Glomerular visceral epithelial cell (primary cell): ENCODE measurements at regions not wholly inside any gene's neighbourhood (a gene's known extent, or its start where the extent isn't known, plus 50 kb on each side); places are given as distances from the start of the nearest gene placed in this dataset.
"Not testable (repeated sequence)": the region's sequence is repeated elsewhere in the genome, so short reads cannot be mapped to it uniquely, and the experiment has no call there.

ENCODE experiments used
- DNase-seq: peaks from one replicate; pipeline ENCODE4 v3.0.0-alpha.2; 2016; ENCODE audit errors: extremely low spot score

DNA sequence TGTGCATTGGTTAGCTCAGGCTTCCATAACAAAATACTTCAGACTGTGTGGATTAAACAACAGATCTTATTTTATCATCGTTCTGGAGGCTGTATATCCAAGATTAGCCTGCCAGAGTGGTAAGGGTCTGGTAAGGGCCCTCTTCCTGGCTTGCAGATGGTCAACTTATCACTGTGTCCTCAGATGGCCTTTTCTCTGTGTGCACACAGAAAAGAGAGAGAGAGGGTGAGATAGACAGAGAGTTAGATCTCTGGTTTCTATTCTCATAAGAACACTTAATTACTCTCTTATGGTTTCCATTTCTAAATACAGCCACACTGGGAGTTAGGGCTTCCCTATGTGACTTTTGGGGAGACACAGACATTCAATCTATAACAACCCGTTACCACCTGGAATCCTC, 1003.5 kb downstream of the TSN start:
- DNase-seq = no peak

DNA sequence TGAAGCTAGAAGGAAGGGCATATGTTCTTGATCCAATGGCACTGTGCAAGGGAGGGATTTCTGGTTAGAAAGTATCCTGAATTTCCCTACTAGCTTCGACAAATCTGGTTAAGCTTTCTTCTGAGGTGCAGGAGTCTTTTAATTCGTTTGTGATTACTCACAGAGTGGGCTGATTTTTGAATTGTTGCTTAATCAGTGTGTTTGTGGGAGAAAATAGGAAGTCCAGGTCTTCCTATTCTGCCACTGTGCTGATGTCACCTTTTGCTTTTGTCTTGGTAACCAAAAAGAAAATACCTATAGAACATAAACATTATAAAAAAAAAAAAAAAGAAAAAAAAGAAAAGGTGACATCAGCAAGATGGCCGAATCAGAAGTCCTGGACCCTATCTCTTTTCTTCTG, 1008.6 kb downstream of the TSN start:
- DNase-seq = no peak

DNA sequence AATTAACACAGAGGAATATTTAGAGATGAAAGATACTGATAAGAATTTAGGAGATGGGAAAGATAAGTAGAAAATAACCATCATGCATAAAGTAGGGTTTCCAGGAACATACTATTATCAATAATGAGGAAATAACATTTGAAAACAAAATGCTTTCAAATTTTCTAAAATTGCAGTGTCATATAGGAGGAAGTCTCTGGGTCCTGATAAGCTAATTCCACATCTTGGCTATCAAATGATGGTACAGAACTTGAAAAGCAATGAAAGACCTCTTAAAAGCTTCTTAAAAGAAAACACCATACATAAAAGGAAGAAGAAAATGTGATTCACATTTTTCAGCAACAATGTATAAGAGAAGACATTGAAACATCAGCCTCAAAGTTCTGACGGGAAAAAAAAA, 1024.8 kb downstream of the TSN start:
- DNase-seq = no peak

DNA sequence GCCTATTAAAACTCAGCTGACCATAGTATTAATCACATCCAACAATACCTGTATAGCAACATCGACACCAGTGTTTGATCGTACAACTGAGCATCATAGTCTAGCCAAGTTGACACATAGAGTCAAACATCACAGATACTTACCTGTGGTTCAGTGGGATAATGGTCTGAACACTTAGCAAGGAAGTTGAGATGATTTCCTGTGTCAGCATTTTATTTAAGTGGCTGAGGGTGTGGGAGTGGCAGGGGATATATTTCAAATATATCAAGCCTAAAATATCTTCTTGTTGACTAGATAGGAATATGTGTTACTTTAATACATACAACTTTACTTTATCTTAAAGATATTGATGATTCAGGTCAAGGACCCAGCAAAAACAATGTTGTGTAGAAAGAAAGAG, 1038.6 kb downstream of the TSN start:
- DNase-seq = no peak

DNA sequence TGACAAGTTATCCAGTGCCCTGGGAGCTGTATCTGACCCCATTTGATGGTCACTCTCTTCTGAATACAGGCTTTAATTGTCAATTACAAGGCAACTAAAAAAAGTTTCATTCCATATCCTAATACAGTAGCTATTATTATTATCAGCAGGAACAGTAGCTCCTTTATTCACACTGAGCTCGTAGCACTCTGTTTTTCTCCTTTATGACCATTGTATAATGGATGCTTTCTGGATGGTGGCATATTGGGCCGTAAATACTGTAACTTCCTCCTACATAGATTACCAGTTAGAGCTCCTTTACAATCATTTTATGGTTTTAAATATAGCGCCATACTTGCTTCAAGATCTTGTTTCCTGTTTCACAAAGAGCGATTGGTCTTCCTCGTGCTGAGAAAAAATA, 1040.3 kb downstream of the TSN start:
- DNase-seq = no peak

DNA sequence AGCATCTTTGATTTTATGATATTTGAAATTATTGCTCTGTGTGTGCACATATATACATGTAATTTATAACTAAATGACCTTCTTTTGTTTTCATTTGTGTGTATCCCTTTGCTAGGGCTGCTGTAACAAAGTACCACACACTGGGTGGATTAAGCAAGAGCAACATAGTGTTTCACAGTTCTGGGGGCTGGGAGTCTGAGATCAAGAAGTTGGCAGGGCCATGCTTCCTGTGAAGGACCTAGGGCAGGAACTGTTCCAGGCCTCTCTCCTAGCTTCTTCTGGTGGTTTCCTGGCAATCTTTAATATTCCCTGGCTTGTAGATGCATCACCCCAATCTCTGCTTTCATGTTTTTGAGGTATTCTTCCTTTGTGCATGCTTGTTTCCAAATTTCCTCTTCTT, 1043.9 kb downstream of the TSN start:
- no peak for DNase-seq

DNA sequence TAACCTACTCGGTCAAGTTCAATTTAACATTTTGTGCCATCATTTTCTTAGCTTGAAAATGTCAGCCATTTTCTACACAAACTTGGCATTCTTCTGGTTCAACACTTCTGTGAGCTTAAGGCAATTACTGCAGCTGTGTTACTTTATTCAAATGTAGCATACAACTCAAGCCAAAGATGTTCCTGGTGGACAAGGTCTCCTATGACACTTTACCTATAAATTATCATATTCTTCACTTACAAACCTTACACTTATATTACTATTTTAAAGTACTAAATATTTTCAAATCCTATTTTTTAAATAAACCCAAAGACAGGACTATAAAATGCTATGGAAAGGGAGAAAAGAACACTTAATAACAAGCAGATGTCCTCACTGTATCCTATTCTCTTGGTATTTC, 1045.3 kb downstream of the TSN start:
- DNase-seq = no peak

DNA sequence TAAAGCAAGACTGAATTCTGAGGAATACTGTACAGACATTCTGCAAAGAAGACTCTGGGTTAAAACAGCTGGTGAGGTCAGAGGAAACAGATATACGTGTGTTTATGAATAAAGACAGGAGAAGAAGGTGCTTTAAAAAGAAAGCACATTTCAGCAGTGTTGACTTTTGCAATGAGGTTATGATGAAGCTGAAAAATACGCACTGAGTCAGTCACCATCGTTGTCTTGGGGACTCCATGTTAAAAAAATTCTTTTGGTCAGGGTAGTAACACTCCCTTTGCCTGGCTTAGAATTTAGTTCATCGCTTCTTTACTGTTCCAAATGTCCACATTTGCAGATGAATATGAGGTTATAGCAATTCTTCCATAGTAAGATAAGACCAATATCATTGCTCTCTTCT, 1049.0 kb downstream of the TSN start:
- no peak for DNase-seq

DNA sequence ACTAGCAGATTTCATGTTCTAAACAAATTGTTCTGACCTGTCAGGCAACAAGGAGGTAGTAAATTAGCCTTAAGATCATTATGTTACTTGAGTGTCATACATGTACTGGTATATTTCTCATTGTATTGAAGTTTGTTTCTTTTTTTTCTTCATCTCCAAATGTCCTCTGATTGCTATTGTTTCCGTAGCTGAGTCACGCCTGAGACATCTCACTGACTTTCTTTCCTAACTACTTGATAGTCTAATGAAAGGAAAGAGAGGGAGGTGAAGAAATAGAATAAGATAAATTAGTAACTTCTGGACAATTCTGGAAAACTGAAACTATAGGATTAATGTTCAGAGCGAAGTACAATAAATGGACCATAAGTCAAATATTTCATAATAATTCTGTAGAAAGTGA, 1049.9 kb downstream of the TSN start:
- DNase-seq = no peak

DNA sequence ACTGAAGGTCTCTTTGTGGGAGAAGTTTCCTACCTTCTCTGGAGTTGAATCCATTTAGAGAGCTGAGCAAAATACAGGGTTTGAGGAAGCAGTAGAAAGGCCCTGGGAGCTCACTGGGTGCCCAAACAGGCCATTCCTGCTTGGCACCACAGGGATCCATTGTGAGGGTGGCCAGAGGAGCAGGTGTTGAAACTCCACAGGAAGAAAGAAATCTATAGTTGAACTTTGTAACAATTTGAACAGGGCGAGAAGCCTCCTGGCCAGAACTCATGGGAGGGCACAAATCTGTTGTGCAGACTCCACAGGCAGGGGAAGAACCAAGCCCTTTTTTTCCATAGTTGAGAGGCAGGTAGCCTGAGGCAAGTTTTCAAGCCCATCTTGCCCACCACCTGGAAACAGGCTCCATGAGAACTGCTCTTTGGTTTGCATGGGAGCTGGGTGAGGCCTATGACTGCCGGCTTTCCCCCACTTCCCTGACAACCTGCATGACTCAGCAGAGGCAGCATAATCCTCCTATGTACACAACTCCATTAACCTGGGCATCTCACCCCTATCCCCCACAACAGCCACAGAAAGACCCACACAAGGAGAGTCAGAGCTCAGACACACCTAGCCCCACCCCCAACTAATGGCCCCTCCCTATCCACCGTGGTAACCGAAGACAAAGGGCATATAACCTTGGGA, 1053.0 kb downstream of the TSN start:
- DNase-seq = no peak

DNA sequence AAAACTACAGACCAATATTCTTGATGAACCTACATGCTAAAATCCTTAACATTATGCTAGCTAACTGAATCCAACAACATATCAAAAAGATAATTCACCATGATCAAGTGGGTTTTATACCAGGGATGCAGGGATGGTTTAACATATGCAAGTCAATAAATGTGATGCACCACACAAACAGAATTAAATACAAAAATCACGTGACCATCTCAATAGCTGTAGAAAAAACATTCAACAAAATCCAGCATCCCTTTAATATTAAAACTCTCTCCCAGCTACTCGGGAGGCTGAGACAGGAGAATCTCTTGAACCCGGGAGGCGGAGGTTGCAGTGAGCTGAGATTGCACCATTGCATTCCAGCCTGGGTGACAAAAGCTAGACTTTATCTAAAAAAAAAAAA, 1056.8 kb downstream of the TSN start:
- not testable (repeated sequence) for DNase-seq

DNA sequence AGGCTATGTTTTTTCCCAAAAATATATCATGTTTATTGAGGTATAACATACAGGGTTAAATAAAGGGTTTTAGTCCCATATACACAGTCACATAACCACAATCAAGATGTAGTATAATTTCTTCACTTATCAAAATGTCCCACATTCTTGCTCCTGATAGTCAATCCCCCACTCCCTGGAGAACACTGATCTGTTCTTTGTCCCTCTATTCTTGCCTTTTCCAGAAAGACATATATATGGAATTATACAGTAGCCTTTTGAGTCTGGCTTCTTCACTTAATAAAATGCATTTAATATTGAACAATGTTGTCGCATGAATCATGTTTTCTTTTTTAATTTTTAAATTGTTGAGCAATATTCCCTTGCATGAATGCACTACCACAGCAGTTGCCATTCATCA, 1059.7 kb downstream of the TSN start:
- no peak for DNase-seq

DNA sequence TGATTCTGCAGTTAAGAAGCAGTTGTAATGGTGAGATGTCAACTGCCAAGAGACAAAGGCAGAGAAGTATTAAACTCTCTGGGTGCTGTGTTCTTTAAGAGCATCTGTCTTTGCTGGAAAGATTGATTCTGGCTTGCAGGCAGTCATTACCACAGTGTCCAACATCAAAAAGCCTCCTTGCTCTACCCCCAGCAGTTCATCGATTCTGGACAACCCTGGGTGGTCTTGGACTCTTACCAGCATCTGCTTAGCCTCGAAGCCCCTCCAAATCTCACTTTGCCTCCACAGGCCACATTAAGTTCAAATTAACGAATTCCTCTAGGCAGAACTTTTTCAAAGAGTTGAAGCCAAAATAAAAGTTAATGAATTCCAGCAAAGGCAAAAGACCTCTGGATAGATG, 1061.4 kb downstream of the TSN start:
- DNase-seq = no peak

DNA sequence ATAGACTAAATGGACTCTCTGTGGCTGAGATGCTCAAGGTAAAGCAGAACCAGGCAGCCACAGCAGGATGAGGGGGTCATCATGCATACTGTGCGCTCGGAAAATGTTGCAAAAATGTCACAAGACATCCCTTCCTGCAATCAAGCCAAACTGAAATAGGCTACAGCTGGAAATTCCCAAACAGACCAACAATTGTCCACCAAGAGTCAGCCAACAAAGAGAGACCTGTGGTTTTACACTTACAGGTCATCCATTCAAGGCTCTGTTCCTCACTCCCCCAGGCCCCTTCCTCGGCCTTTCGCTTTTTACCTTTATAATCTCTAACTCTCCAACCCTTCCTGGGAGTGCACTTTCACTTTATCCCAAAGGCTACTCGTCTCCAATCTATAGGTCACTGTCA, 1066.9 kb downstream of the TSN start:
- DNase-seq = no peak

DNA sequence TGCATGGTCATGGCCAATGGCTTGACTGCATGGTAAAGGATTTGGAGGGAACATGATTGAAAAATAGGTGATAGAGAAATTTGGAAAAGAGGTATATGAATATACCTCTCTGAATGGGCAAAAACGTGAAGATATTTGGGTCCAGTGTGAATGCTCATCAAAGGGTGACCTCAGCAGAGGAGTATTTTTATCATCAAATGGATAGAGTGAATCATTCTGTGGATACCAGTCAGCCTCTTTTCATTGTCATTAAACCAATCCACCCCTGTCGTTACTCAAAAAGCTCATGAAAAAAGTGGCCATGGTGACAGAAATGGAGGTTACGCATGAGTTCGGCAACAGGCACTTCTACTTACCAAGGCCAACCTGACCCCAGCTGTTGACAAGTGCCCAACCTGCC, 1074.7 kb downstream of the TSN start:
- DNase-seq = no peak

DNA sequence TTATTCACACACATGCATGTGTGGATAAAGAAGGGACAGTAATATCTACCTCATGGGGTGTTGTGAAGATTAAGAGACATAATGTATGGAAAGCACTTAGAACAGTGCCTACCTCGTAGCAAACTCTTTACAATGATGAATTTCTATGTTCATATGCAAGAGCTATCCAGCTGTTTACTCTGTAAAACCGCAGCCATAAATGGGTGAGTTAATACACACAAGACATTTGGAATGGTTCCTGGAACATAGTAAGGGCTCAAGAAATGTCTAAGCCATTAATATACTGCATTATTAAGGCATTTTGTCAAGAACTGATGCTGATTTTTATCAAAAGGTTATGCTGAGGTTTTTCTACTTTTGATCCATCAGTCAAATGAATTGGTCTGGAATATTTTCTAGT, 1076.2 kb downstream of the TSN start:
- no peak for DNase-seq

DNA sequence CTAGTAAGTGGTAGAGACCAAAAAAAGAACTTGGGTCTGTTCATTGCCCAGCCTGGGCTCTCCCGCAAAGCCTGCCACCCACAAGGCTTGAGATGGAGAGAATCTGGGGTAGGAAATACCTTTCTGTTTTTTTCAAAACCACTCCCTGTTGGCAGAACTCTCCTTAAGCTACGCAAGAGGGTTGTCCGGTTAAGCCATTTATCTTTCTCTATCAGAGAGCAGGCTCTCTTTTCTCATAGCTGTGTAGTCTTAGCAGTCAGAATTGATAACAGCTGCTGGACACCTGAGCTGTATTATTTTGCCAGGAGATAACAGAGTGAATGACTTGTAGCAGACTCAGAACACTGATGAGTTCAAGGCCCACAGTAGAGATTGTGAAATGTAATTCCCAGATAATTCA, 1088.1 kb downstream of the TSN start:
- DNase-seq = no peak

DNA sequence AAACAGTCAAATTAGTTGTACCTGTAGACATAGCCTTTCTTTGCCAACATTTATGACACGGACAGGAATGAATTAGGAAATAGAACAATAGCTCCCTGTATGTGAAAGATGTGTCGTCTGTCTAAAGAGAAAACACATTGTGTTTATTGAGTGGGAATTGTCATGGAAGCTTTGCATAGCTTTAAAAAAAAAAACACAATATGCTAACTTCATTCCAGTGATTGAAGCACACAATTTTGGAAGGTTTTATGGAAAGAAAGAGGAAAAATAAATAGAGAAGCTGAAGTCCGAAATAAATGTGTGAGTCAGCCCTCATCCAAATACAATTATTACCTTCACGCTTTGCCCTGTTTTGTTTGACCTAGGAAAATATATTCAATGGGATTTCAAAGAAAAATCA, 1095.7 kb downstream of the TSN start:
- no peak for DNase-seq

DNA sequence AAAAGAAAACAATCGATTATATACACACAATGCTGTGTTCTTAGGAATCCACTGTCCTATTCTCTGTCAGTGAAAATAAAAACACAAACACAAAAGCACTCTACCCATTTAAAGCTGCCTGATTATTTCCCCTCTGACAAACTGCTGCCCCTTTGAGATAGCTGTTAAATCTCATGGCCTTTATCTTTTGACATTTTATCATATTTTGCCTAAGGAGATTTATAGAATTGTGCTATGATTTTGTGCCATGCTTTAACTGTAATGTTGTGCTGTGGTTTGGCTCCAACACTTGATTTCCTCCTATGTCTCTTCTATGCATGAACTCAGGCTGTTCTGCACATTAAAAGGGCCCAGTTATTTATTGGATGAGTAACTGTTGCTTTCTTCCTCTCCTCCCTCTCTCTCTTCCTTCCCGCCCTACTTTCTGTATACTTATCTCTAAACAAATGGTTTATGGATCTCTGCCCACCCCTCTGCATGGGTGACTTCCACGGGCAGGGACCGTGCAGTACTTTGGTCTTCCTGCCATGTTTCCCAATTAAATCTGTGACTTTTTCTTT, 1096.6 kb downstream of the TSN start:
- no peak for DNase-seq

DNA sequence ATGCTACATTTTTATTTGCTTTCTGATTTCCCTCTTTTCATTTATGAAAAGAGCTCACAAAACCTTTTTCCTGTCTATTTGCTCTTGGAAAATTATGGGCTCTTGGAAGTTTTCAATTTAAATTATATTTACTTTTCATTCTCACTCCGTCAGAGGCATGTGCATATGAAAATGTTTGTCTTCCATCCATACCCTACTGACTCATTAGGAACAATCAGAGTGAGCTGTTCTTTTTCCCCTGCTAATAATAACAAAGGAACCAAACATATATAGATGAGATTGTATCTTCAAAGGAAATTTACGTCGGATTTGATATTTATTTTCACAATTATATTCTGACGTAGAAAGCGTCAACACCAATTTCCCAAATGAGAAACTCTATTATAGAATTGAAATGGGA, 1101.2 kb downstream of the TSN start:
- DNase-seq = no peak

DNA sequence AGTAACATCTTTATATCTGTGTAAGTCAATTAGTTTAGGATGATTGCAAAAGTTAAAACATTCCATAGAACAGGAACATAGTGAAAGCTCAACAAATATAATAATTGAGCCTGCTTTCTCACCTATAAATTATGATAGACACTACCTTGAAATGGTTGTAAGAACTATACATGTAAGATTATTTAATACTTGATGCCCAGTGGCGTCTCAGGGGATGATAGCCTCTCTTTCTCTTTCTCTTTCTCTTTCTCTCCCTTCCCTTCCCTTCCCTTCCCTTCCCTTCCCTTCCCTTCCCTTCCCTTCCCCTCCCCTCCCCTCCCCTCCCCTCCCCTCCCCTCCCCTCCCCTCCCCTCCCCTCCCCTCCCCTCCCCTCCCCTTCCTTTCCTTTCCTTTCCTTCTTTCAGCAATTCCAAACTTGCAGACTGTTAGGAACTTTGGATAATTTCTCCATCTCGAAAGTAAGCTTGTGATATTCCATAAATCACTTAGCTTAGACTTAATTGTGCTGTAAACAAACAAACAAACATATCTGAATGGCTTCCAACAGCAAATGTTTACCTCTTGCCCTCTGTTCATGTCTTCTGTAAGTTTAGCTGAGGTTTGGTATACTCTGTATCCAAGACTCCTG, 1102.7 kb downstream of the TSN start:
- no peak for DNase-seq

DNA sequence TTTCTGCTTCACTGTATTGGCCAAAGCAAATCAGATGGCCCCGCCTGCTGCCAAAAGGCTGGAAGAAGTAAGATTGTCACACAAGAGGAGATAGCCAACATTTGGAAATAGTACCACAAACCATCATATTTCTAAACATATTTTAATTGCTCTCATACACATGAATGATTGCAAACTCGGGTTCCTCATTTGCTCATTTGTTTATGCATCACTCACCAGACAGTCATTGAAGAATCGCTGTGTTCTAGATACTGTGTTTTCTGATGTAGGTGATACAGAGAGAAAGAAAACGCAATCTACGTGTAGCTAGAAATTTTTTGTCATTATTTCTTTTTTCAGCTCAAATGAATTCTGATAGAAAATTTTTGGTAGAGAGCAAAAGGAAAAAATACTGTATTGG, 1103.4 kb downstream of the TSN start:
- DNase-seq = no peak

DNA sequence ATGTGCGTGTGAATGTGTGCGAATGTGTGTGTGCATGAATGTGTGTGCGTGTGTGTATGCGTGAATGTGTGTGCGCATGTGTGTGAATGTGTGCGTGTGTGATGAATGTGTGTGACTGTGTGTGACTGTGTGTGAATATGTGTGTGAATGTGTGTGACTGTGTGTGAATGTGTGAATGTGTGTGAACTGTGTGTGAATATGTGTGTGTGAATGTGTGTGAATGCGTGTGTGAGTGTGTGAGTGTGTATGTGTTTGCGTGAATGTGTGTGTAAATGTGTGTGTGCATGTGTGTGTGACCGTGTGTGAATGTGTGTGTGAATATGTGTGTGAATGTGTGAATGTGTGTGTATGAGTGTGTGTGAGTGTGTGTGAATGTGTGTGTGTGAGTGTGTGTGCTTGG, 1103.8 kb downstream of the TSN start:
- DNase-seq = no peak

DNA sequence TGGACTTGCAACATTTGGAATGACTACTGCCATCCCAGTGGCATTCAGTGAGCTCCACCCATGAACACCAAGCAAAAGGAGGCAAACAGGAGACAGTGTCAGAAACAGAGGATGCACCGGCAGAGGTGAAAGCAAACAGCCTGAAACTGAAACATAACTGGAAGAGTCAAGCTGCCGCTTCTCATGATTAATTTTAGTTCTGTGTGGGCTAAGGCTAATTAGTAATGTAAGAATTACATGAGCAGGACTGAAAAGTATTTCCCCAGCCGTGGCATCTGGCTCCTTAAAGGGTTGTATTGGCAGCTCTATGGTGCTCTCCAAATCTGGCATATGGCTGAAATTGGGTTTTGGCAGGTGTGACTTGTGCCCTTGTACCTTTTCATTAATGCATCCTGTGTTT, 1108.1 kb downstream of the TSN start:
- DNase-seq = no peak
